ENCODE measurements at regions not wholly inside any gene's neighbourhood (a gene's known extent, or its start where the extent isn't known, plus 50 kb on each side); places are given as distances from the start of the nearest gene placed in this dataset.

GRCh38 chrX:47316276-47317025 lies 53.9 kb upstream of the ZNF157 start:
- no peaks in the 10 kb centered on the region for H4K20me1 ChIP-seq (ENCODE audit: insufficient read depth, low read length)
- H3K4me1 ChIP-seq (ENCODE audit: insufficient read depth, low read length): no peaks in the 10 kb centered on the region
- no peak overlapping the region for H3K4me3 ChIP-seq (ENCODE audit: low read depth in 1 of 2, low read length in 2 of 2)
- H3K27ac ChIP-seq (ENCODE audit: low read length): no peak overlapping the region
- H3K27me3 ChIP-seq (ENCODE audit: insufficient read depth, low read length, poor library complexity): no peaks in the 10 kb centered on the region
- no peaks in the 10 kb centered on the region for H3K79me2 ChIP-seq (ENCODE audit: insufficient read depth, low read length)
- H2AFZ ChIP-seq (ENCODE audit: low read depth, low read length): no peak overlapping the region
- ATAC-seq (ENCODE audit: insufficient read depth, low read depth) (no peak), DNase-seq (no peak)
- H3K4me2 ChIP-seq (ENCODE audit: insufficient read depth, low read length): no peak overlapping the region
- TF ChIP-seq CTCF (IDR thresholded peaks at IDR 0.05; ENCODE audit: borderline replicate concordance, extremely low read depth, low read length, poor library complexity, severe bottlenecking) (no peak), EZH2 (IDR thresholded peaks at IDR 0.05; ENCODE audit: borderline replicate concordance, low read depth, low read length, severe bottlenecking) (no peak)
- H3K9ac ChIP-seq (ENCODE audit: low read depth, low read length): no peak overlapping the region
- H3K9me3 ChIP-seq (ENCODE audit: insufficient read depth, low read length, severe bottlenecking): no peaks in the 10 kb centered on the region
- no peaks in the 10 kb centered on the region for H3K36me3 ChIP-seq (ENCODE audit: insufficient read depth, low read length)

All from DND-41 (cell line).